Liver (tissue), 8 donors: ENCODE measurements at regions not wholly inside any gene's neighbourhood (a gene's known extent, or its start where the extent isn't known, plus 50 kb on each side); places are given as distances from the start of the nearest gene placed in this dataset.
"Not testable (repeated sequence)": the region's sequence is repeated elsewhere in the genome, so short reads cannot be mapped to it uniquely, and the experiment has no call there.

ENCODE experiments used
- DNase-seq: peaks from one replicate; pipeline ENCODE4 v3.0.0-alpha.2; 2017; ENCODE audit warnings: low spot score
- H3K27ac ChIP-seq, 2 donors: one replicate each; pipeline ENCODE4 v1.7.0; 2013; ENCODE audit warnings: inconsistent platforms in 2 of 2, low read length in 2 of 2, control low read depth in 1 of 2, low read depth in 1 of 2, mild to moderate bottlenecking in 1 of 2
- H3K27me3 ChIP-seq, 4 donors: one replicate each; pipeline versions ENCODE4 v1.6.1 to v1.7.0; 2013; ENCODE audit warnings: low read length in 3 of 4, inconsistent platforms in 1 of 4, mild to moderate bottlenecking in 1 of 4, moderate library complexity in 1 of 4; ENCODE audit not compliant: control insufficient read depth in 4 of 4, insufficient read depth in 4 of 4
- H3K36me3 ChIP-seq, 4 donors: one replicate each; pipeline versions ENCODE4 v1.6.1 to v1.7.0; 2013; ENCODE audit warnings: low read length in 3 of 4, mild to moderate bottlenecking in 3 of 4, low read depth in 1 of 4, moderate library complexity in 1 of 4; ENCODE audit not compliant: control insufficient read depth in 4 of 4, insufficient read depth in 3 of 4
- H3K4me1 ChIP-seq, 4 donors: one replicate each; pipeline versions ENCODE4 v1.6.1 to v1.7.0; 2013; ENCODE audit warnings: low read length in 3 of 4, mild to moderate bottlenecking in 3 of 4, moderate library complexity in 1 of 4; ENCODE audit not compliant: control insufficient read depth in 4 of 4, insufficient read depth in 4 of 4
- H3K4me3 ChIP-seq, 3 donors: one replicate each; pipeline versions ENCODE4 v1.6.1 to v1.7.0; 2013; ENCODE audit warnings: low read length in 3 of 3, control low read depth in 1 of 3, low read depth in 1 of 3, mild to moderate bottlenecking in 1 of 3
- H3K9ac ChIP-seq, 2 donors: one replicate each; pipeline ENCODE4 v1.7.0; 2013; ENCODE audit warnings: low read length in 2 of 2, mild to moderate bottlenecking in 2 of 2, moderate library complexity in 2 of 2, control low read depth in 1 of 2, low read depth in 1 of 2
- H3K9me3 ChIP-seq, 4 donors: one replicate each; pipeline versions ENCODE4 v1.6.1 to v1.7.0; 2013; ENCODE audit warnings: low read length in 3 of 4; ENCODE audit not compliant: control insufficient read depth in 4 of 4
- CTCF ChIP-seq: fragments of 150-350 bp; IDR thresholded peaks from 2 replicates; pipeline ENCODE4 v1.5.1; 2017; ENCODE audit warnings: improper control_type of control experiment, low read depth, low read length; ENCODE audit not compliant: missing input control
- EGR1 ChIP-seq, 2 donors: IDR thresholded peaks; 2 replicates each; pipeline ENCODE4 v1.6.1; 2016 to 2018; ENCODE audit warnings: antibody characterized with exemption in 2 of 2, low read depth in 2 of 2
- FOXA1 ChIP-seq: IDR thresholded peaks from 2 replicates; pipeline ENCODE4 v1.6.1; 2016; ENCODE audit warnings: antibody characterized with exemption
- FOXA2 ChIP-seq: IDR thresholded peaks from 2 replicates; pipeline ENCODE4 v1.6.1; 2016; ENCODE audit warnings: antibody characterized with exemption
- HNF4A ChIP-seq, 2 donors: conservative IDR thresholded peaks; 2 replicates each; pipeline ENCODE4 v1.6.1; 2016; ENCODE audit warnings: antibody characterized with exemption in 2 of 2, mild to moderate bottlenecking in 2 of 2
- NR2F2 ChIP-seq: IDR thresholded peaks from 2 replicates; pipeline ENCODE4 v1.6.1; 2016; ENCODE audit warnings: antibody characterized with exemption
- REST ChIP-seq: IDR thresholded peaks from 2 replicates; pipeline ENCODE4 v1.6.1; 2016; ENCODE audit warnings: antibody characterized with exemption, mild to moderate bottlenecking
- RXRA ChIP-seq, 2 donors: IDR thresholded peaks; 2 replicates each; pipeline ENCODE4 v1.6.1; 2017 to 2018; ENCODE audit warnings: antibody characterized with exemption in 2 of 2, mild to moderate bottlenecking in 1 of 2
- TAF1 ChIP-seq: conservative IDR thresholded peaks from 2 replicates; pipeline ENCODE4 v1.6.1; 2016; ENCODE audit warnings: antibody characterized with exemption, mild to moderate bottlenecking
- YY1 ChIP-seq: IDR thresholded peaks from 2 replicates; pipeline ENCODE4 v1.6.1; 2016; ENCODE audit warnings: antibody characterized with exemption, mild to moderate bottlenecking
- WGBS: extraction: QIAGEN DNeasy Blood & Tissue Kit; methylation state at CpG from one replicate; pipeline ENCODE4 v1.1.7; 2013; 5-methylcytosine and 5-hydroxymethylcytosine counted together
- donor health status: healthy.
- donor health status: healthy.
- donor health status: healthy.
- donor health status: healthy.
- donor health status: healthy.

GRCh38 chr3:22414239-22414638 is 663.2 kb upstream of the ZNF385D start:
- 61% methylated on average over 3 of the region's 3 CpGs for WGBS
- no peaks in the 10 kb centered on the region for H3K36me3 ChIP-seq
- TF ChIP-seq REST (no peak), RXRA (IDR thresholded peaks at IDR 0.05) (no peak), CTCF (no peak), YY1 (no peak), TAF1 (no peak), EGR1 (IDR thresholded peaks at IDR 0.05; ENCODE audit: low read depth in 2 of 2) (no peak), NR2F2 (no peak)
- H3K4me1 ChIP-seq = no peaks in the 10 kb centered on the region
- H3K27ac ChIP-seq = no peak overlapping the region
- H3K4me3 ChIP-seq = no peak overlapping the region
- H3K9me3 ChIP-seq = no peaks in the 10 kb centered on the region
- no peaks in the 10 kb centered on the region for H3K27me3 ChIP-seq
- H3K9ac ChIP-seq = no peak overlapping the region
- DNase-seq = no peak

- DNase-seq, H3K27me3 ChIP-seq: not testable (repeated sequence)
Observed at GRCh38 chr3:22416838-22417446, 665.9 kb upstream of the ZNF385D start.

GRCh38 chr3:22419261-22419660 is 668.3 kb upstream of the ZNF385D start:
- Histone ChIP-seq H3K27me3 (no peaks in the 10 kb centered on the region), H3K27ac (no peak overlapping the region), H3K9ac (no peak overlapping the region), H3K4me3 (no peak overlapping the region), H3K36me3 (no peaks in the 10 kb centered on the region), H3K9me3 (no peaks in the 10 kb centered on the region), H3K4me1 (no peaks in the 10 kb centered on the region)
- no peak for DNase-seq
- no peak for TF ChIP-seq YY1
- no peak for TF ChIP-seq FOXA1
- no peak for TF ChIP-seq FOXA2
- no peak for TF ChIP-seq HNF4A (conservative IDR thresholded peaks at IDR 0.05)

More at GRCh38 chr3:22416838-22417446, 665.9 kb upstream of the ZNF385D start:
- 69% methylated on average over 19 of the region's 19 CpGs for WGBS
- H3K27ac ChIP-seq, H3K9ac ChIP-seq, H3K4me3 ChIP-seq, H3K9me3 ChIP-seq, H3K4me1 ChIP-seq, H3K36me3 ChIP-seq: not testable (repeated sequence)
